Ovary (tissue), 3 donors: ENCODE measurements at regions not wholly inside any gene's neighbourhood (a gene's known extent, or its start where the extent isn't known, plus 50 kb on each side); places are given as distances from the start of the nearest gene placed in this dataset.

Experiments
- CTCF ChIP-seq, 3 donors: fragments of 450-650 bp in 2 of 3; fragments of 200-600 bp in 1 of 3; IDR thresholded peaks; one replicate each; pipeline versions ENCODE4 v1.5.1 to v1.8.0; 2016 to 2022; ENCODE audit warnings: antibody characterized with exemption in 3 of 3, mild to moderate bottlenecking in 1 of 3
- POLR2A ChIP-seq: fragments of 450-650 bp; IDR thresholded peaks from one replicate; pipeline ENCODE4 v1.6.1; 2017; ENCODE audit warnings: antibody characterized with exemption, mild to moderate bottlenecking, moderate library complexity
- donor health status: DM: no; HTN: no; CAD: no.

- TF ChIP-seq CTCF (IDR thresholded peaks at IDR 0.05) = no peak
- TF ChIP-seq POLR2A = no peak
These were observed 135.8 kb upstream of the CITED2 start for GRCh38 chr6:139510040-139510790.
